ENCODE measurements at regions not wholly inside any gene's neighbourhood (a gene's known extent, or its start where the extent isn't known, plus 50 kb on each side); places are given as distances from the start of the nearest gene placed in this dataset.
"Not testable (repeated sequence)": the region's sequence is repeated elsewhere in the genome, so short reads cannot be mapped to it uniquely, and the experiment has no call there.

DNA sequence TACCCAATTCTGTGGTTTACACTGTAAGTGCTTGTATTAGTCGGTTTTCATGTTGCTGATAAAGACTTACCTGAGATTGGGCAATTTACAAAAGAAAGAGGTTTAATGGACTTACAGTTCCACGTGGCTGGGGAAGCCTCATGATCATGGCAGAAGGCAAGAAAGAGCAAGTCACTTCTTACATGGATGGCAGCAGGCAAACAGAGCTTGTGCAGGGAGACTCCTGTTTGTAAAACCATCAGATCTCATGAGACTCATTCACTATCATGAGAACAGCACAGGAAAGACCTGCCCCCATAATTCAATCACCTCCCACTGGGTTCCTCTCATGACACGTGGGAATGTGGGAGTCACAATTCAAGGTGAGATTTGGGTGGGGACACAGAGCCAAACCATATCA is 119.3 kb downstream of the BASP1 start:
- TF ChIP-seq, protein P1, sequence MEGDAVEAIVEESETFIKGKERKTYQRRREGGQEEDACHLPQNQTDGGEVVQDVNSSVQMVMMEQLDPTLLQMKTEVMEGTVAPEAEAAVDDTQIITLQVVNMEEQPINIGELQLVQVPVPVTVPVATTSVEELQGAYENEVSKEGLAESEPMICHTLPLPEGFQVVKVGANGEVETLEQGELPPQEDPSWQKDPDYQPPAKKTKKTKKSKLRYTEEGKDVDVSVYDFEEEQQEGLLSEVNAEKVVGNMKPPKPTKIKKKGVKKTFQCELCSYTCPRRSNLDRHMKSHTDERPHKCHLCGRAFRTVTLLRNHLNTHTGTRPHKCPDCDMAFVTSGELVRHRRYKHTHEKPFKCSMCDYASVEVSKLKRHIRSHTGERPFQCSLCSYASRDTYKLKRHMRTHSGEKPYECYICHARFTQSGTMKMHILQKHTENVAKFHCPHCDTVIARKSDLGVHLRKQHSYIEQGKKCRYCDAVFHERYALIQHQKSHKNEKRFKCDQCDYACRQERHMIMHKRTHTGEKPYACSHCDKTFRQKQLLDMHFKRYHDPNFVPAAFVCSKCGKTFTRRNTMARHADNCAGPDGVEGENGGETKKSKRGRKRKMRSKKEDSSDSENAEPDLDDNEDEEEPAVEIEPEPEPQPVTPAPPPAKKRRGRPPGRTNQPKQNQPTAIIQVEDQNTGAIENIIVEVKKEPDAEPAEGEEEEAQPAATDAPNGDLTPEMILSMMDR (IDR thresholded peaks at IDR 0.05), result not testable (repeated sequence)
- not testable (repeated sequence) for TF ChIP-seq EZH2 (IDR thresholded peaks at IDR 0.05; ENCODE audit: borderline replicate concordance, insufficient read depth, low read depth, low read length, poor library complexity, severe bottlenecking)

All from B cell (primary cell).